ENCODE measurements at regions not wholly inside any gene's neighbourhood (a gene's known extent, or its start where the extent isn't known, plus 50 kb on each side); places are given as distances from the start of the nearest gene placed in this dataset.
"Not testable (repeated sequence)": the region's sequence is repeated elsewhere in the genome, so short reads cannot be mapped to it uniquely, and the experiment has no call there.

DNA sequence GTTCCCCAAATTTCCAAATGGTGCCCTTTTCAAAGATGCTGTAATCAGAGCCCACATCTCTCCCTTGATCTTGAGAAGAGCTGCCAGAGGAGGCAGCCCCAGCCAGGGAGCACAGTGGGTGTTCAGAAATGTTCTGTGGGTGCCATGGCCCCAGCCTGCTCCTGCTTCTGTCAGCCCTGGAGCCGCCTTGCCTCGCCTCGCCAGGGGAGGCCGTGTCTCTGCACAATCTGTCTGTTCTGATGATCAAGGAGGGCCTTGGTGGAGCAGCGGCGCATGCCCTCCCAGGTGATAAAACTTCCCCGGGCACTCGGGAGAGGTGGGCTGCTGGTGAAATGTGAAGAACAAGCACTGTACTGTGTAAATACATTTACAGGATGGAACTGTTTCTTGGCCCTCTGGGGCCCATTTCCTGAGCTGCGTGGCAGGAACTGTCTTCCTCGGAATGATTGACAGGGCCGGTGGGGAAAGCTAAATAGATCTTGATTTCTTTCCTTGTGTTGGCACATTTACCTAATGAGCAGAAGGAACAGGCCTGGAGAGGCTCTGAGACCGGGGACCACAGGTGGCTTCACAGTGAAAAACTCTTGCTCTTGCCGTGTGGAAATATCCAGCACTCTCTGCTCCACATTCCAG, 207.8 kb upstream of the PODXL start:
- ATAC-seq (ENCODE audit: insufficient read depth, low read depth) (no peak), DNase-seq (no peak)
- Histone ChIP-seq H3K4me1 (ENCODE audit: insufficient read depth, low read length) (no peaks in the 10 kb centered on the region), H3K36me3 (ENCODE audit: insufficient read depth, low read length) (no peaks in the 10 kb centered on the region), H3K79me2 (ENCODE audit: insufficient read depth, low read length) (no peaks in the 10 kb centered on the region), H3K9ac (ENCODE audit: low read depth, low read length) (no peak overlapping the region), H3K4me3 (ENCODE audit: low read depth in 1 of 2, low read length in 2 of 2) (no peak overlapping the region), H2AFZ (ENCODE audit: low read depth, low read length) (no peak overlapping the region), H4K20me1 (ENCODE audit: insufficient read depth, low read length) (no peaks in the 10 kb centered on the region), H3K27ac (ENCODE audit: low read length) (no peak overlapping the region), H3K9me3 (ENCODE audit: insufficient read depth, low read length, severe bottlenecking) (no peaks in the 10 kb centered on the region), H3K27me3 (ENCODE audit: insufficient read depth, low read length, poor library complexity) (peaks cover 4% of the 10 kb centered on the region), H3K4me2 (ENCODE audit: insufficient read depth, low read length) (no peak overlapping the region)
- TF ChIP-seq, protein P1, sequence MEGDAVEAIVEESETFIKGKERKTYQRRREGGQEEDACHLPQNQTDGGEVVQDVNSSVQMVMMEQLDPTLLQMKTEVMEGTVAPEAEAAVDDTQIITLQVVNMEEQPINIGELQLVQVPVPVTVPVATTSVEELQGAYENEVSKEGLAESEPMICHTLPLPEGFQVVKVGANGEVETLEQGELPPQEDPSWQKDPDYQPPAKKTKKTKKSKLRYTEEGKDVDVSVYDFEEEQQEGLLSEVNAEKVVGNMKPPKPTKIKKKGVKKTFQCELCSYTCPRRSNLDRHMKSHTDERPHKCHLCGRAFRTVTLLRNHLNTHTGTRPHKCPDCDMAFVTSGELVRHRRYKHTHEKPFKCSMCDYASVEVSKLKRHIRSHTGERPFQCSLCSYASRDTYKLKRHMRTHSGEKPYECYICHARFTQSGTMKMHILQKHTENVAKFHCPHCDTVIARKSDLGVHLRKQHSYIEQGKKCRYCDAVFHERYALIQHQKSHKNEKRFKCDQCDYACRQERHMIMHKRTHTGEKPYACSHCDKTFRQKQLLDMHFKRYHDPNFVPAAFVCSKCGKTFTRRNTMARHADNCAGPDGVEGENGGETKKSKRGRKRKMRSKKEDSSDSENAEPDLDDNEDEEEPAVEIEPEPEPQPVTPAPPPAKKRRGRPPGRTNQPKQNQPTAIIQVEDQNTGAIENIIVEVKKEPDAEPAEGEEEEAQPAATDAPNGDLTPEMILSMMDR (IDR thresholded peaks at IDR 0.05; ENCODE audit: borderline replicate concordance, extremely low read depth, low read length, poor library complexity, severe bottlenecking) = no peak

DNA sequence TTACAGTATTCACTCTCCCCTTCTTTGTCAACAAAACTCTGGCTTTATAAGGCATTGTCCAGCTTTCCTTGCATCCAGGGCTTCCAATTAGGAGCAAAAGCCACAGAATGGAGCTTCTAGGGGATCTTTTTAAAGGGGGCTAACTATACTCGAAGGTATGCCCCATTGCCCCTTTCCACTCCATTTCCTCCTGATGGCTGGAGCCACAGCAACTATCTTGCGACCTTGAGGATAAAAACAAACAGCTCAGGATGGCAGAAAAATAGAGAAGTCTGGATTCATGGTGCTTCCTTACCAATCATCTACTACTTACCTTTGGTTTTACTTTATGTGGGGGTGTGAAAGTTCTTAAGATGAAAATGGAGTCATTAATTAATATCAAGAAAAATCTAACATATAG, 206.3 kb upstream of the PODXL start:
- Histone ChIP-seq H4K20me1 (ENCODE audit: insufficient read depth, low read length) (no peaks in the 10 kb centered on the region), H3K9me3 (ENCODE audit: insufficient read depth, low read length, severe bottlenecking) (no peaks in the 10 kb centered on the region), H3K79me2 (ENCODE audit: insufficient read depth, low read length) (no peaks in the 10 kb centered on the region), H3K4me1 (ENCODE audit: insufficient read depth, low read length) (no peaks in the 10 kb centered on the region), H3K36me3 (ENCODE audit: insufficient read depth, low read length) (no peaks in the 10 kb centered on the region), H3K4me3 (ENCODE audit: low read depth in 1 of 2, low read length in 2 of 2) (no peak overlapping the region), H3K4me2 (ENCODE audit: insufficient read depth, low read length) (no peak overlapping the region), H3K27me3 (ENCODE audit: insufficient read depth, low read length, poor library complexity) (no peaks in the 10 kb centered on the region), H3K9ac (ENCODE audit: low read depth, low read length) (no peak overlapping the region), H2AFZ (ENCODE audit: low read depth, low read length) (no peak overlapping the region), H3K27ac (ENCODE audit: low read length) (no peak overlapping the region)
- DNase-seq (no peak), ATAC-seq (ENCODE audit: insufficient read depth, low read depth) (no peak)
- TF ChIP-seq EZH2 (IDR thresholded peaks at IDR 0.05; ENCODE audit: borderline replicate concordance, low read depth, low read length, severe bottlenecking) = no peak
- TF ChIP-seq, protein P1 (IDR thresholded peaks at IDR 0.05; ENCODE audit: borderline replicate concordance, extremely low read depth, low read length, poor library complexity, severe bottlenecking) = no peak

DNA sequence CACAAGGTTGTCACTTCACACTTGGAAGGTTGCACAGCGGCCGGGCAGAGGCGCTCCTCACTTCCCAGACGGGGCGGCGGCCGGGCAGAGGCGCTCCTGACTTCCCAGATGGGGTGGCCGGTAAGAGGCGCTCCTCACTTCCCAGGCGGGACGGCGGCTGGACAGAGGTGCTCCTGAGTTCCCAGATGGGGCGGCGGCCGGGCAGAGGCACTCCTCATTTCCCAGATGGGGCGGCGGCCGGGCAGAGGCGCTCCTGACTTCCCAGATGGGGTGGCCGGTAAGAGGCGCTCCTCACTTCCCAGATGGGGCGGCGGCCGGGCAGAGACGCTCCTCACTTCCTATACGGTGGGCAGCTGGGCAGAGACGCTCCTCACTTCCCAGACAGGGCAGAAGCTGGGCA, 199.4 kb upstream of the PODXL start:
- not testable (repeated sequence) for H3K4me1 ChIP-seq (ENCODE audit: insufficient read depth, low read length); H3K4me3 ChIP-seq (ENCODE audit: low read depth in 1 of 2, low read length in 2 of 2); ATAC-seq (ENCODE audit: insufficient read depth, low read depth); H2AFZ ChIP-seq (ENCODE audit: low read depth, low read length); H3K4me2 ChIP-seq (ENCODE audit: insufficient read depth, low read length); H3K79me2 ChIP-seq (ENCODE audit: insufficient read depth, low read length); H3K9me3 ChIP-seq (ENCODE audit: insufficient read depth, low read length, severe bottlenecking); H3K36me3 ChIP-seq (ENCODE audit: insufficient read depth, low read length); H4K20me1 ChIP-seq (ENCODE audit: insufficient read depth, low read length); DNase-seq; H3K27me3 ChIP-seq (ENCODE audit: insufficient read depth, low read length, poor library complexity); H3K27ac ChIP-seq (ENCODE audit: low read length); H3K9ac ChIP-seq (ENCODE audit: low read depth, low read length)

DNA sequence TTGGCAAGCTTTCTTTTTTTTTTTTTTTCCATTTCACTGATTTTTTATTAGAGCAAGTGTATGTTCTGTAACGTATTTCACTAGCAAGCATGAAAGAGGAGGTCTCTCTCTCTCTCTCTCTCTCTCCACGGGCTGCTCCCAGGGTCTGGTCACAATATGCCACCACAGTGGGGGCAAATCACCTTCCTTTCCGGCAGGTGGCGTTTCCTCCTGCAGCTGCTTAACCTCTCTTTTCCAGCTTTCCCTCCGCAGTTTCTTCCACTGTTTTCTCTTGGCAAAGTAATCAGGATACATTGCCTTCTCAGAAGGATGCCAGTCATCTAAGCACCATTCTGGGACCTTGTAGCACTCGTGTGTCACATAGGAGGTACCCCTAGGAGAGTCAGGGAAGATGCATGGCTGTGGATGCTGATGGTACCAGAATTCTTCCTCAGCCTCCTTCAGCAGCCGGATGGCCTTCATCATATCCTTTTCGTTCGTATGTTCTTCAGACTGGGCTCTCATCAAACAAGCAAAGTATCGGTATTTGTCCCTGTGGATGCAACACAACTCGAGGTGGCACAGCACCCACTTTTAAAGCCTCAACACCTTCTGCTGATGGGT, 197.3 kb upstream of the PODXL start:
- no peak for DNase-seq
- Histone ChIP-seq H3K79me2 (ENCODE audit: insufficient read depth, low read length) (no peaks in the 10 kb centered on the region), H3K9ac (ENCODE audit: low read depth, low read length) (no peak overlapping the region), H3K4me2 (ENCODE audit: insufficient read depth, low read length) (no peak overlapping the region), H2AFZ (ENCODE audit: low read depth, low read length) (no peak overlapping the region), H3K4me3 (ENCODE audit: low read depth in 1 of 2, low read length in 2 of 2) (no peak overlapping the region), H3K36me3 (ENCODE audit: insufficient read depth, low read length) (no peaks in the 10 kb centered on the region), H3K27ac (ENCODE audit: low read length) (no peak overlapping the region), H3K27me3 (ENCODE audit: insufficient read depth, low read length, poor library complexity) (peaks cover 3% of the 10 kb centered on the region), H3K4me1 (ENCODE audit: insufficient read depth, low read length) (no peaks in the 10 kb centered on the region), H3K9me3 (ENCODE audit: insufficient read depth, low read length, severe bottlenecking) (no peaks in the 10 kb centered on the region), H4K20me1 (ENCODE audit: insufficient read depth, low read length) (no peaks in the 10 kb centered on the region)
- TF ChIP-seq, protein P1 (IDR thresholded peaks at IDR 0.05; ENCODE audit: borderline replicate concordance, extremely low read depth, low read length, poor library complexity, severe bottlenecking) = peak; percentile 28
- TF ChIP-seq EZH2 (IDR thresholded peaks at IDR 0.05; ENCODE audit: borderline replicate concordance, low read depth, low read length, severe bottlenecking) = no peak
- no peak for ATAC-seq (ENCODE audit: insufficient read depth, low read depth)
